Bronchial epithelial cell (primary cell): ENCODE measurements at regions not wholly inside any gene's neighbourhood (a gene's known extent, or its start where the extent isn't known, plus 50 kb on each side); places are given as distances from the start of the nearest gene placed in this dataset.

Experiments used
- DNase-seq: peaks from one replicate; pipeline ENCODE4 v3.0.0-alpha.2; 2010; ENCODE audit warnings: low read depth
- FAIRE-seq: peaks from 2 replicates; lab custom pipeline; 2011; peaks lifted over from hg19 to GRCh38; lab: Jason Lieb, UNC
- H3K27me3 ChIP-seq: 2 replicates; pipeline ENCODE4 v1.5.1; 2011; ENCODE audit warnings: low read length; ENCODE audit not compliant: control insufficient read depth, insufficient read depth
- H3K36me3 ChIP-seq: 2 replicates; pipeline ENCODE4 v1.5.1; 2011; ENCODE audit warnings: low read length; ENCODE audit not compliant: control insufficient read depth, insufficient read depth
- H3K4me3 ChIP-seq: 2 replicates; pipeline ENCODE4 v1.5.1; 2011; ENCODE audit warnings: mild to moderate bottlenecking, low read depth, low read length, control low read depth
- TF ChIP-seq, protein P1 (sequence below): IDR thresholded peaks from 2 replicates; pipeline ENCODE4 v1.5.1; 2011; ENCODE audit warnings: mild to moderate bottlenecking, moderate library complexity, low read length, control low read depth, inconsistent platforms; ENCODE audit not compliant: insufficient read depth, severe bottlenecking

DNA sequence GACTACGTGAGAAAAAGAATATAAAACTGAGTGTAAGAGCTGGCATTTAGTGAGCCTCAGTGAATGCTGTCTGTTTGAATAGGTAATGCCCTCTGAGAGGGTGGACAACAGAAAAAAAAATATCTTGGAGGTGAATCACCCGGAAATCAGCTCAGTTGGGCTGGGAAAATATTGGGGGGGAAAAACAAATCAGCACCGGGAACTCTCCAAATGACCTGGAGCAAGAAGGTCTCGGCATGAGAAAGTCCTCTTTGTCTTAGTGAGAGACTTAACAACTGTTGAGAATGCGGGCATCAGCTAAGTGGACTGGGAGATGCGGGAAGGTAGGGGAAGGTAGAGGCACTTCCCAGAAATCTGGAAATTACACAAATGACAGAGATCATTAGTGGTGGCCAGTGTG, 109.4 kb upstream of the POU3F3 start:
- TF ChIP-seq, protein P1, sequence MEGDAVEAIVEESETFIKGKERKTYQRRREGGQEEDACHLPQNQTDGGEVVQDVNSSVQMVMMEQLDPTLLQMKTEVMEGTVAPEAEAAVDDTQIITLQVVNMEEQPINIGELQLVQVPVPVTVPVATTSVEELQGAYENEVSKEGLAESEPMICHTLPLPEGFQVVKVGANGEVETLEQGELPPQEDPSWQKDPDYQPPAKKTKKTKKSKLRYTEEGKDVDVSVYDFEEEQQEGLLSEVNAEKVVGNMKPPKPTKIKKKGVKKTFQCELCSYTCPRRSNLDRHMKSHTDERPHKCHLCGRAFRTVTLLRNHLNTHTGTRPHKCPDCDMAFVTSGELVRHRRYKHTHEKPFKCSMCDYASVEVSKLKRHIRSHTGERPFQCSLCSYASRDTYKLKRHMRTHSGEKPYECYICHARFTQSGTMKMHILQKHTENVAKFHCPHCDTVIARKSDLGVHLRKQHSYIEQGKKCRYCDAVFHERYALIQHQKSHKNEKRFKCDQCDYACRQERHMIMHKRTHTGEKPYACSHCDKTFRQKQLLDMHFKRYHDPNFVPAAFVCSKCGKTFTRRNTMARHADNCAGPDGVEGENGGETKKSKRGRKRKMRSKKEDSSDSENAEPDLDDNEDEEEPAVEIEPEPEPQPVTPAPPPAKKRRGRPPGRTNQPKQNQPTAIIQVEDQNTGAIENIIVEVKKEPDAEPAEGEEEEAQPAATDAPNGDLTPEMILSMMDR, result no peak
- Histone ChIP-seq H3K27me3 (no peaks in the 10 kb centered on the region), H3K4me3 (no peak overlapping the region), H3K36me3 (no peaks in the 10 kb centered on the region)
- FAIRE-seq (no peak), DNase-seq (no peak)

DNA sequence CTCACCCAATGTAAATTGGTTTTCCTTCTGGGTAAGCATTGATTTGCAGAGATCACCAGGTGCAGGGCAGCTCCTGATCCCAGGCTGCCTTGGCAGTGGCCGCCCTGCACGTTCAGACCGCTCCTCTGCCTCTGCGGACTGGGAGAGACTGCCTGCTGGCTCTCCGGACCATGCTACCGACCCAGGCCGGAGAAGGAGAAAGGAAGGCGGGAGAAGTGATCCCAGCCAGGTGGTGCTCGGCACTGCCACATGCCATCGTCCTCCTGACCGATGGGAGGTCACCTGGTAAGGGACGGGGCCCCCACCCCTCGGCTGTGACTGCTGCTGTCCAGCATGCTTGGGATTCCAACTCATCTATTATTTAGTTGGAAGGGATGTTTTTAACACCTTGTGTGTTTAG, 108.1 kb upstream of the POU3F3 start:
- FAIRE-seq (no peak), DNase-seq (no peak)
- no peak overlapping the region for H3K4me3 ChIP-seq
- TF ChIP-seq, protein P1, result no peak
- H3K36me3 ChIP-seq, result no peaks in the 10 kb centered on the region
- no peaks in the 10 kb centered on the region for H3K27me3 ChIP-seq

DNA sequence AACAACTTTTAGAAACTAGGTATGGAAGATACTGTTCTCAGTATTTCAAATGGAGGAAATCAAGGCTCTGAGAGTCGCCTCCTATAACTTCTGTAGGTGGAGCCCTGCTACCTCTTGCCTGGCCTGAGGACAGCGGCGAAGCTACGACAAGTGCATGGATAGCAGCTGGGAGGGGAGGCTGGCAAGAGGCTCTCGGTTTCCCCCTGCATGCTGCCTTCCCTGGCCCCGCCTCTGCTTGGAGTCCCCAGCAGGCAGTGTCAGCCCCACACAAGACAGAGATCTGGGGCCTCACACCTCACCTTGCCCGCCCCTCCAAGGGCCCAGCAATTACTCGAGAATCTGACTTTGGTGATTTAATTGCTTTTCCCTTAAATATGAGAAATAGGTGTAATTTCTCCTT, 107.6 kb upstream of the POU3F3 start:
- TF ChIP-seq, protein P1, result no peak
- H3K4me3 ChIP-seq, result no peak overlapping the region
- H3K36me3 ChIP-seq, result no peaks in the 10 kb centered on the region
- H3K27me3 ChIP-seq, result no peaks in the 10 kb centered on the region
- FAIRE-seq (no peak), DNase-seq (no peak)

DNA sequence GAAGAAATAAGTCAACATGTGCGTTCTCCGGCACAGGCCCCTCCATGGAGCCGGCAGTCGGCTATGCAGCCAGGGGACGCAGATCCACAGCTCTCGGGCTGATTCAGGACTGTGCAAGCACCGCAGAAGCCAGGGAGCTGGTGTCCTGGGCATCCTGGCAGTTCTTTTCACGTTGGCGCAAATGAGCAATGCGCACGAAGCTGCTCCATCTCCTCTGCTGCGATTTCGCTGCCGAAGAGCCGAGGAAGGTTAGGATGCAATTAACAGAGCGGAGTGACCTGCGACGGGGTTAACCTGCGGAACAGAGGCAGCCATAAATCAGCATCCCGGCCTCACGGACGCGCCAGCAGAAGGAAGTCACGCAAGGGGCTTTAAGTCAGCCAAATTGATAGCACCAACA, 107.1 kb upstream of the POU3F3 start:
- FAIRE-seq (no peak), DNase-seq (no peak)
- Histone ChIP-seq H3K27me3 (no peaks in the 10 kb centered on the region), H3K4me3 (no peak overlapping the region), H3K36me3 (no peaks in the 10 kb centered on the region)
- TF ChIP-seq, protein P1, result no peak

DNA sequence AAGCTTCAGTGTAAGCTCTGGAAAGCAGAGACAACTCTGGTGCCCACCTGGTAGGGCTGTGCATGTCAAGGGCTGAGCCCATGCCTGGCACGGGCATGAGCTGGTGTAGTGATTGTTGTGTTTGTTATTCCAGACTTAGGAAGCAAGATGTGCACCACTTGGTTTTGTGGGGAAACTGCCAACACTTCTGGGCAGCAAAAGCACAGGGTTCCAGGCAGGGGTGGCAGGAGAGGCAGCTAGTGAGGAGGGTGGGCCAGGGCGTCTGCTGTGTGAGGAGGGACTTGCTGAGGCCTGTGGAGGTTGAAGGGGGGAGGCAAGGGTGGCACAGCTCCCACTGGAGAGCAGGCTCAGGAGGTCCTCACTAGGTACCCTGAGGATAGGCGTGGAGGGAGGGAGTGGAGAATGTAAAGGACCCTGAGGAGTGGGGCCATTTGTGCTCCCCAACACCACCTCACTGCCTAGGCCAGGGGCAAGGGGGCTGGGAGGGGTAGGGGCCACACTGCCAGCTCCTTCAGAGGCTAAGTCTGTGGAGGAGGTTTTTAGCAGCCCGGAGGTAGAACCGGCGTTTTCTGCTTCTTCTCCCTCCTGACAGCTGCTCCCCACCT, 104.0 kb upstream of the POU3F3 start:
- H3K27me3 ChIP-seq, result no peaks in the 10 kb centered on the region
- no peak for FAIRE-seq

DNA sequence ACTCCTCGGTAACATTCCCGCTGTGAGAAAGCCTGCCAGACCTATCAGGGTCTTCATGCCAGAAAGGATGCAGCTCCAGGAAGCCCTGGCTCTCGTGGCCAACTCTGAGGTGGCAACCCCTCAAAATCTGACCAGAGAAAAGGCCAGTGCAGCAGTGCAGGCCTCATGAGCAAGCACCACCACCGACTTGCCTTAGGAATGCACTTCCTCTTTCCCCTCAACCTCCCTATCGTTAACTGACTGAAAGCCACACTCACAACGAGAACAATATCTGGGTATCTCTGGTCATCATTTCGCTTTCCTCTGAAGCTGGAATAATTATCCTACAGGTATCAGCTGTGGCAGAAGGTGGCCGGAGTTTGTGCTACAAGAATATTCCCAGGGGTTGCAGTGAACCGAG, 101.4 kb upstream of the POU3F3 start:
- TF ChIP-seq, protein P1, result no peak
- Histone ChIP-seq H3K36me3 (no peaks in the 10 kb centered on the region), H3K27me3 (no peaks in the 10 kb centered on the region), H3K4me3 (no peak overlapping the region)
- DNase-seq (no peak), FAIRE-seq (no peak)

More for the DNA sequence above, 104.0 kb upstream of the POU3F3 start:
- no peak for DNase-seq
- TF ChIP-seq, protein P1, result no peak
- no peak overlapping the region for H3K4me3 ChIP-seq
- H3K36me3 ChIP-seq, result no peaks in the 10 kb centered on the region
